ENCODE measurements at regions not wholly inside any gene's neighbourhood (a gene's known extent, or its start where the extent isn't known, plus 50 kb on each side); places are given as distances from the start of the nearest gene placed in this dataset.
A peak's percentile ranks its signal among the peaks of the same experiment; 100 is the strongest.

- DNase-seq (ENCODE audit: low spot score) (no peak), FAIRE-seq (no peak)
Observed at GRCh38 chr16:66289986-66290385, 76.5 kb upstream of the CDH5 start.

- no peak for DNase-seq (ENCODE audit: low spot score)
- no peak for FAIRE-seq
Observed at GRCh38 chr16:66289051-66289680, 77.3 kb upstream of the CDH5 start.

GRCh38 chr16:66287926-66288325, 78.6 kb upstream of the CDH5 start:
- FAIRE-seq (no peak), DNase-seq (ENCODE audit: low spot score) (no peak)

GRCh38 chr16:66287416-66287815, 79.1 kb upstream of the CDH5 start:
- no peak for FAIRE-seq
- no peak for DNase-seq (ENCODE audit: low spot score)

GRCh38 chr16:66286527-66286926, 80.0 kb upstream of the CDH5 start:
- DNase-seq (ENCODE audit: low spot score) (no peak), FAIRE-seq (no peak)

- DNase-seq (ENCODE audit: low spot score) (no peak), FAIRE-seq (no peak)
Observed at GRCh38 chr16:66278604-66279262, 87.8 kb upstream of the CDH5 start.

GRCh38 chr16:66278111-66278531, 88.4 kb upstream of the CDH5 start:
- FAIRE-seq (no peak), DNase-seq (ENCODE audit: low spot score) (no peak)

GRCh38 chr16:66277311-66278070, 89.0 kb upstream of the CDH5 start:
- FAIRE-seq = no peak
- no peak for DNase-seq (ENCODE audit: low spot score)

GRCh38 chr16:66275775-66276428, 90.6 kb upstream of the CDH5 start:
- FAIRE-seq = no peak
- DNase-seq (ENCODE audit: low spot score) = peak; percentile 28

- no peak for FAIRE-seq
- DNase-seq (ENCODE audit: low spot score) = no peak
Observed at GRCh38 chr16:66274335-66275110, 92.0 kb upstream of the CDH5 start.

GRCh38 chr16:66273644-66274334, 92.7 kb upstream of the CDH5 start:
- FAIRE-seq (no peak), DNase-seq (ENCODE audit: low spot score) (no peak)

- no peak for FAIRE-seq
- no peak for DNase-seq (ENCODE audit: low spot score)
Observed at GRCh38 chr16:66273053-66273452, 93.4 kb upstream of the CDH5 start.

- FAIRE-seq = no peak
Observed at GRCh38 chr16:66272461-66272860, 94.0 kb upstream of the CDH5 start.

GRCh38 chr16:66271074-66272060, 95.1 kb upstream of the CDH5 start:
- FAIRE-seq = no peak

More at GRCh38 chr16:66272461-66272860, 94.0 kb upstream of the CDH5 start:
- DNase-seq (ENCODE audit: low spot score) = no peak

GRCh38 chr16:66270333-66270927, 96.1 kb upstream of the CDH5 start:
- DNase-seq (ENCODE audit: low spot score) = peak; percentile 23
- FAIRE-seq = no peak

More at GRCh38 chr16:66271074-66272060, 95.1 kb upstream of the CDH5 start:
- no peak for DNase-seq (ENCODE audit: low spot score)

GRCh38 chr16:66269617-66270332, 96.7 kb upstream of the CDH5 start:
- DNase-seq (ENCODE audit: low spot score) (no peak), FAIRE-seq (no peak)

GRCh38 chr16:66267292-66268014, 99.0 kb upstream of the CDH5 start:
- no peak for FAIRE-seq
- DNase-seq (ENCODE audit: low spot score) = no peak
